ENCODE measurements at regions not wholly inside any gene's neighbourhood (a gene's known extent, or its start where the extent isn't known, plus 50 kb on each side); places are given as distances from the start of the nearest gene placed in this dataset.

DNA sequence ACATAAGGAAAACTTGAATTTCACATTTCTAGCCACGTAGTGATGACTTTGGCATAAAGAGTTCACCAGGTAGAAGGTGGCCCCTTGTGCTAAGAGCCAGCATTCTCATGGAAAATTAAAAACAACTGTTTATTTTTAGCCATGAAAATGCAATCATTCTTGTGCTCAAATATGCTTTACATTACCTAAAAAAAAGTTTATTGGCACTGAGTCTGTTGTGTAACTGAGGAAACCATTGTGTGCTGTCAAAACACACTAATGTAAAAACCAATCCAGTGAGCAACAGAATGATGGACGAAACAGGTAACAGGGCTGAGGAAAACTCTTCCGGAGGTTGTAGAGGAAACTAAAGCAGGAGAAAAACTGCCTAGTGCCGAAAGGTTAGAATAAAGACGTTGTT is 287.0 kb upstream of the TMC3 start:
- Histone ChIP-seq H3K4me2 (ENCODE audit: insufficient read depth, insufficient read length, low read length) (no peak overlapping the region), H4K91ac (ENCODE audit: insufficient read length, low read depth, low read length) (no peak overlapping the region), H3K79me2 (ENCODE audit: insufficient read depth, low read length) (no peaks in the 10 kb centered on the region), H2BK12ac (ENCODE audit: insufficient read length, low read depth, low read length) (no peak overlapping the region), H3K18ac (ENCODE audit: insufficient read length, low read depth, low read length) (no peak overlapping the region), H2BK5ac (ENCODE audit: insufficient read length, low read length) (no peak overlapping the region), H3T11ph (ENCODE audit: low read length) (no peak overlapping the region), H2BK120ac (ENCODE audit: low read depth, low read length, poor library complexity, severe bottlenecking) (no peak overlapping the region), H4K5ac (ENCODE audit: insufficient read length, low read depth, low read length) (no peak overlapping the region), H2AFZ (ENCODE audit: low read length) (no peak overlapping the region), H3K9me3 (ENCODE audit: control insufficient read depth, low read depth, low read length) (no peaks in the 10 kb centered on the region), H3K4me1 (ENCODE audit: insufficient read depth, low read length) (no peaks in the 10 kb centered on the region), H2BK15ac (ENCODE audit: low read depth, low read length) (no peak overlapping the region), H3K56ac (ENCODE audit: insufficient read length, low read depth, low read length) (no peak overlapping the region), H3K27me3 (ENCODE audit: insufficient read depth, low read length) (no peaks in the 10 kb centered on the region), H3K27ac (ENCODE audit: insufficient read length, low read depth, low read length) (no peak overlapping the region), H3K4ac (ENCODE audit: low read depth, low read length) (no peak overlapping the region), H4K8ac (replicated peaks; ENCODE audit: insufficient read length, low read depth, low read length) (no peak overlapping the region), H3K23me2 (ENCODE audit: insufficient read length, low read depth, low read length, poor library complexity, severe bottlenecking) (no peaks in the 10 kb centered on the region), H3K79me1 (ENCODE audit: insufficient read depth, low read depth, low read length, poor library complexity, severe bottlenecking) (no peaks in the 10 kb centered on the region), H3K23ac (ENCODE audit: insufficient read length, low read depth, low read length) (no peak overlapping the region), H2BK20ac (ENCODE audit: low read depth, low read length, poor library complexity, severe bottlenecking) (no peak overlapping the region), H4K20me1 (ENCODE audit: control insufficient read depth, insufficient read depth, insufficient read length) (no peaks in the 10 kb centered on the region), H3K14ac (ENCODE audit: insufficient read depth, low read length) (no peak overlapping the region), H3K9ac (ENCODE audit: extremely low read depth, insufficient read length, low read length) (no peak overlapping the region), H2AK5ac (ENCODE audit: insufficient read length, low read length) (no peak overlapping the region)
- Mint-ChIP-seq H3K27ac (no peak overlapping the region; a peak in 1 of 7 replicates), H3K4me1 (no peaks in the 10 kb centered on the region; a peak in 1 of 4 replicates), H3K27me3 (ENCODE audit: low read depth) (no peaks in the 10 kb centered on the region), H3K4me3 (no peak overlapping the region), H3K36me3 (ENCODE audit: insufficient read depth in 1 of 3, low read depth in 3 of 3) (peaks cover 3 to 6% (median 4%) of the 10 kb centered on the region in 3 experiments; a peak in 6 of 7 replicates), H3K9me3 (peaks cover 4 to 5% of the 10 kb centered on the region in 2 experiments; a peak in 3 of 5 replicates)
- DNase-seq: no peak
- no CpG with 5 or more reads among the region's 5 CpGs for WGBS (ENCODE audit: extremely low coverage, insufficient read length, low lambda C conversion rate)
- TF ChIP-seq, protein P1, sequence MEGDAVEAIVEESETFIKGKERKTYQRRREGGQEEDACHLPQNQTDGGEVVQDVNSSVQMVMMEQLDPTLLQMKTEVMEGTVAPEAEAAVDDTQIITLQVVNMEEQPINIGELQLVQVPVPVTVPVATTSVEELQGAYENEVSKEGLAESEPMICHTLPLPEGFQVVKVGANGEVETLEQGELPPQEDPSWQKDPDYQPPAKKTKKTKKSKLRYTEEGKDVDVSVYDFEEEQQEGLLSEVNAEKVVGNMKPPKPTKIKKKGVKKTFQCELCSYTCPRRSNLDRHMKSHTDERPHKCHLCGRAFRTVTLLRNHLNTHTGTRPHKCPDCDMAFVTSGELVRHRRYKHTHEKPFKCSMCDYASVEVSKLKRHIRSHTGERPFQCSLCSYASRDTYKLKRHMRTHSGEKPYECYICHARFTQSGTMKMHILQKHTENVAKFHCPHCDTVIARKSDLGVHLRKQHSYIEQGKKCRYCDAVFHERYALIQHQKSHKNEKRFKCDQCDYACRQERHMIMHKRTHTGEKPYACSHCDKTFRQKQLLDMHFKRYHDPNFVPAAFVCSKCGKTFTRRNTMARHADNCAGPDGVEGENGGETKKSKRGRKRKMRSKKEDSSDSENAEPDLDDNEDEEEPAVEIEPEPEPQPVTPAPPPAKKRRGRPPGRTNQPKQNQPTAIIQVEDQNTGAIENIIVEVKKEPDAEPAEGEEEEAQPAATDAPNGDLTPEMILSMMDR (conservative IDR thresholded peaks at IDR 0.05): no peak

Measured in H9 (cell line).